SK-N-SH (cell line): ENCODE measurements at regions not wholly inside any gene's neighbourhood (a gene's known extent, or its start where the extent isn't known, plus 50 kb on each side); places are given as distances from the start of the nearest gene placed in this dataset.

Source experiments
- CTCF ChIA-PET: fragments of 300-600, 350-600 bp; formaldehyde crosslinking; extraction: SDS; loops from one replicate; lab custom pipeline; 2021; lab: Yijun Ruan, JAX
- POLR2A ChIA-PET: fragments of 350-600 bp; sonication (Branson Sonifier 250); formaldehyde crosslinking; extraction: SDS; loops from one replicate; lab custom pipeline; 2020; ENCODE audit warnings: antibody characterized with exemption, inconsistent platforms; lab: Yijun Ruan, JAX
- DNase-seq: peaks from one replicate; pipeline ENCODE4 v3.0.0; 2012
- H2AFZ ChIP-seq: fragments of 200-600 bp; sonication (generic); 2 replicates; pipeline ENCODE4 v1.8.1; 2016; ENCODE audit warnings: antibody characterized with exemption, mild to moderate bottlenecking, low read depth
- H3F3A ChIP-seq: fragments of 200-600 bp; sonication (generic); replicated peaks from 2 replicates; pipeline ENCODE3; 2016; ENCODE audit warnings: antibody characterized with exemption, mild to moderate bottlenecking; ENCODE audit not compliant: insufficient read depth
- H3K27ac ChIP-seq, 2 experiments: fragments of 200-500 bp in 1 of 2; fragments of 200-600 bp in 1 of 2; sonication (Bioruptor generic) in 1 of 2; sonication (generic), shearing (Covaris generic) in 1 of 2; 2 replicates each; pipeline versions ENCODE4 v1.5.1 to v1.6.1; 2014 to 2016; ENCODE audit warnings: low read depth in 2 of 2, inconsistent platforms in 1 of 2, low read length in 1 of 2, mild to moderate bottlenecking in 1 of 2, mixed read lengths in 1 of 2
- H3K27me3 ChIP-seq: fragments of 200-600 bp; sonication (generic), shearing (Covaris generic); 2 replicates; pipeline ENCODE4 v1.6.1; 2016; ENCODE audit warnings: mixed run types; ENCODE audit not compliant: insufficient read depth
- H3K36me3 ChIP-seq, 2 experiments: fragments of 200-500 bp in 1 of 2; fragments of 200-600 bp in 1 of 2; sonication (Bioruptor generic) in 1 of 2; sonication (generic) in 1 of 2; replicated peaks in 1 of 2; 2 replicates each; pipeline versions ENCODE3 to v1.5.1; 2014 to 2016; ENCODE audit warnings: low read length in 1 of 2, mild to moderate bottlenecking in 1 of 2; ENCODE audit not compliant: insufficient read depth in 2 of 2, control insufficient read depth in 1 of 2
- H3K4me1 ChIP-seq, 2 experiments: fragments of 200-500 bp in 1 of 2; fragments of 200-600 bp in 1 of 2; sonication (Bioruptor generic) in 1 of 2; sonication (generic), shearing (Covaris generic) in 1 of 2; 2 replicates each; pipeline versions ENCODE4 v1.5.1 to v1.6.1; 2014 to 2016; ENCODE audit warnings: low read depth in 1 of 2, low read length in 1 of 2, mixed run types in 1 of 2; ENCODE audit not compliant: insufficient read depth in 2 of 2, control insufficient read depth in 1 of 2
- H3K4me2 ChIP-seq: fragments of 200-600 bp; sonication (generic), shearing (Covaris generic); 2 replicates; pipeline ENCODE4 v1.6.1; 2017; ENCODE audit warnings: mixed run types
- H3K4me3 ChIP-seq, 2 experiments: fragments of 200-500 bp in 1 of 2; fragments of 200-600 bp in 1 of 2; sonication (Bioruptor generic) in 1 of 2; sonication (generic), shearing (Covaris generic) in 1 of 2; 2 replicates each; pipeline versions ENCODE4 v1.5.1 to v1.8.1; 2014 to 2016; ENCODE audit warnings: low read depth in 2 of 2, inconsistent platforms in 1 of 2, low read length in 1 of 2, mild to moderate bottlenecking in 1 of 2, mixed read lengths in 1 of 2, moderate library complexity in 1 of 2
- H3K79me2 ChIP-seq: fragments of 200-600 bp; sonication (generic); 2 replicates; pipeline ENCODE4 v1.8.1; 2017; ENCODE audit warnings: mild to moderate bottlenecking; ENCODE audit not compliant: insufficient read depth
- H3K9ac ChIP-seq: fragments of 200-600 bp; sonication (generic); 2 replicates; pipeline ENCODE4 v1.6.1; 2017; ENCODE audit warnings: mixed run types
- H3K9me2 ChIP-seq: fragments of 200-600 bp; sonication (generic); 2 replicates; pipeline ENCODE4 v1.6.1; 2017; ENCODE audit warnings: mixed run types
- H3K9me3 ChIP-seq: fragments of 200-600 bp; sonication (generic); 2 replicates; pipeline ENCODE4 v1.6.1; 2017; ENCODE audit warnings: mixed run types, mild to moderate bottlenecking, moderate library complexity
- H4K20me1 ChIP-seq: fragments of 200-600 bp; sonication (generic); 2 replicates; pipeline ENCODE4 v1.6.1; 2017; ENCODE audit warnings: mild to moderate bottlenecking, mixed run types; ENCODE audit not compliant: insufficient read depth
- EP300 ChIP-seq, 2 experiments: IDR thresholded peaks; 2 replicates each; pipeline versions ENCODE4 v1.4.0 to v1.6.1; 2012; ENCODE audit warnings: borderline replicate concordance in 1 of 2, low read depth in 1 of 2, low read length in 1 of 2
- FOXJ3 ChIP-seq: sonication (generic); formaldehyde crosslinking; IDR thresholded peaks from 2 replicates; pipeline ENCODE4 v1.5.1; 2020; ENCODE audit warnings: mild to moderate bottlenecking, missing genetic modification reagents
- JUND ChIP-seq: IDR thresholded peaks from 2 replicates; pipeline ENCODE4 v1.4.0; 2012
- MEF2A ChIP-seq: IDR thresholded peaks from 2 replicates; pipeline ENCODE4 v1.4.0; 2012; ENCODE audit warnings: low read depth, borderline replicate concordance
- NFIC ChIP-seq: IDR thresholded peaks from 2 replicates; pipeline ENCODE4 v1.4.0; 2012; ENCODE audit warnings: borderline replicate concordance
- POLR2AphosphoS5 ChIP-seq: IDR thresholded peaks from 2 replicates; pipeline ENCODE4 v1.6.1; 2012; ENCODE audit warnings: low read depth, low read length
- RAD21 ChIP-seq: IDR thresholded peaks from 2 replicates; pipeline ENCODE4 v1.6.1; 2012; ENCODE audit warnings: mild to moderate bottlenecking, low read length
- SMC3 ChIP-seq: IDR thresholded peaks from 2 replicates; pipeline ENCODE4 v1.6.1; 2012; ENCODE audit warnings: low read depth, low read length, improper control_type of control experiment
- TCF12 ChIP-seq: IDR thresholded peaks from 2 replicates; pipeline ENCODE4 v1.4.0; 2012
- TEAD4 ChIP-seq: IDR thresholded peaks from 2 replicates; pipeline ENCODE4 v1.4.0; 2012; ENCODE audit warnings: mild to moderate bottlenecking, borderline replicate concordance; ENCODE audit not compliant: insufficient read depth
- WGBS: methylation state at CpG from one replicate; pipeline ENCODE4 v1.1.6; 2017; ENCODE audit warnings: low lambda C conversion rate; 5-methylcytosine and 5-hydroxymethylcytosine counted together
- TF ChIP-seq, protein P1 (sequence below): fragments of 150-350 bp; IDR thresholded peaks from 2 replicates; pipeline ENCODE4 v1.6.1; 2017; ENCODE audit warnings: antibody characterized with exemption, low read length, low read depth, borderline replicate concordance
- TF ChIP-seq, protein P2 (sequence below): IDR thresholded peaks from 2 replicates; pipeline ENCODE4 v1.4.0; 2012; ENCODE audit warnings: low read depth
- TF ChIP-seq, protein P3 (sequence below): fragments of 200-600 bp; sonication (generic); IDR thresholded peaks from 2 replicates; pipeline ENCODE4 v1.6.1; 2017; ENCODE audit warnings: antibody characterized with exemption, mild to moderate bottlenecking, moderate library complexity
- TF ChIP-seq, protein P4 (sequence below): IDR thresholded peaks from 2 replicates; pipeline ENCODE4 v1.6.1; 2012; ENCODE audit warnings: mild to moderate bottlenecking, low read depth, low read length, moderate library complexity

DNA sequence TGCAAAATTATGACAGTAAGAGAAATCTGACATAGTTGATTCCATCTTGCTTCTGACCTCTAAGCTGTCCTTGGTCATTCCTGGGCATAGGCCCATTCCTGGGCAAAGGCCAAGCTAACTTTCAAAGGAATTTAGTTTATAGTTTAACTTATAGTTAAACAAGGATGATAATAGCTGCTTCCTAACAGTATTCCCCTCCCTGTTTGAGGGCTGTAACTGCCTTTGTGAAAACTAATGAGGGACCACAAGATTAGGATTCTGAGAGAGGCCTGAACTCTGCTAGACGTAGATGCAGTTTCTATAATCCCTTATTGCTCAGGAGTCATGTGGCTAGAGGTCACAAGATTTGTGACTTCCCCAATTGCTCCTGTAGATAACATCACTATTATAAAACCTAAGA is 80.2 kb upstream of the ASIC2 start:
- no peak overlapping the region for H3K4me3 ChIP-seq
- H2AFZ ChIP-seq = no peak overlapping the region
- 58% methylated on average over 1 of the region's 1 CpG for WGBS
- H3K4me2 ChIP-seq = no peak overlapping the region
- H3K36me3 ChIP-seq = no peaks in the 10 kb centered on the region
- H3K27ac ChIP-seq = no peak overlapping the region
- POLR2A ChIA-PET = no interaction called here
- no peaks in the 10 kb centered on the region for H4K20me1 ChIP-seq
- H3K9me2 ChIP-seq = no peaks in the 10 kb centered on the region
- DNase-seq = no peak
- no peaks in the 10 kb centered on the region for H3F3A ChIP-seq
- peaks cover 0 to 4% of the 10 kb centered on the region in 2 experiments; a peak in 1 of 4 replicates for H3K4me1 ChIP-seq
- no peaks in the 10 kb centered on the region for H3K79me2 ChIP-seq
- CTCF ChIA-PET = no interaction called here
- TF ChIP-seq NFIC (no peak), TEAD4 (no peak), FOXJ3 (CRISPR knock-in tag) (no peak), TCF12 (no peak), POLR2AphosphoS5 (no peak), SMC3 (no peak), EP300 (IDR thresholded peaks at IDR 0.05; ENCODE audit: borderline replicate concordance in 1 of 2, low read depth in 1 of 2, low read length in 1 of 2) (no peak), MEF2A (no peak), JUND (no peak), RAD21 (no peak)
- TF ChIP-seq, protein P1, sequence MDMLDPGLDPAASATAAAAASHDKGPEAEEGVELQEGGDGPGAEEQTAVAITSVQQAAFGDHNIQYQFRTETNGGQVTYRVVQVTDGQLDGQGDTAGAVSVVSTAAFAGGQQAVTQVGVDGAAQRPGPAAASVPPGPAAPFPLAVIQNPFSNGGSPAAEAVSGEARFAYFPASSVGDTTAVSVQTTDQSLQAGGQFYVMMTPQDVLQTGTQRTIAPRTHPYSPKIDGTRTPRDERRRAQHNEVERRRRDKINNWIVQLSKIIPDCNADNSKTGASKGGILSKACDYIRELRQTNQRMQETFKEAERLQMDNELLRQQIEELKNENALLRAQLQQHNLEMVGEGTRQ = no peak
- TF ChIP-seq, protein P2, sequence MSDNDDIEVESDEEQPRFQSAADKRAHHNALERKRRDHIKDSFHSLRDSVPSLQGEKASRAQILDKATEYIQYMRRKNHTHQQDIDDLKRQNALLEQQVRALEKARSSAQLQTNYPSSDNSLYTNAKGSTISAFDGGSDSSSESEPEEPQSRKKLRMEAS = no peak
- TF ChIP-seq, protein P3, sequence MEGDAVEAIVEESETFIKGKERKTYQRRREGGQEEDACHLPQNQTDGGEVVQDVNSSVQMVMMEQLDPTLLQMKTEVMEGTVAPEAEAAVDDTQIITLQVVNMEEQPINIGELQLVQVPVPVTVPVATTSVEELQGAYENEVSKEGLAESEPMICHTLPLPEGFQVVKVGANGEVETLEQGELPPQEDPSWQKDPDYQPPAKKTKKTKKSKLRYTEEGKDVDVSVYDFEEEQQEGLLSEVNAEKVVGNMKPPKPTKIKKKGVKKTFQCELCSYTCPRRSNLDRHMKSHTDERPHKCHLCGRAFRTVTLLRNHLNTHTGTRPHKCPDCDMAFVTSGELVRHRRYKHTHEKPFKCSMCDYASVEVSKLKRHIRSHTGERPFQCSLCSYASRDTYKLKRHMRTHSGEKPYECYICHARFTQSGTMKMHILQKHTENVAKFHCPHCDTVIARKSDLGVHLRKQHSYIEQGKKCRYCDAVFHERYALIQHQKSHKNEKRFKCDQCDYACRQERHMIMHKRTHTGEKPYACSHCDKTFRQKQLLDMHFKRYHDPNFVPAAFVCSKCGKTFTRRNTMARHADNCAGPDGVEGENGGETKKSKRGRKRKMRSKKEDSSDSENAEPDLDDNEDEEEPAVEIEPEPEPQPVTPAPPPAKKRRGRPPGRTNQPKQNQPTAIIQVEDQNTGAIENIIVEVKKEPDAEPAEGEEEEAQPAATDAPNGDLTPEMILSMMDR = no peak
- TF ChIP-seq, protein P4, sequence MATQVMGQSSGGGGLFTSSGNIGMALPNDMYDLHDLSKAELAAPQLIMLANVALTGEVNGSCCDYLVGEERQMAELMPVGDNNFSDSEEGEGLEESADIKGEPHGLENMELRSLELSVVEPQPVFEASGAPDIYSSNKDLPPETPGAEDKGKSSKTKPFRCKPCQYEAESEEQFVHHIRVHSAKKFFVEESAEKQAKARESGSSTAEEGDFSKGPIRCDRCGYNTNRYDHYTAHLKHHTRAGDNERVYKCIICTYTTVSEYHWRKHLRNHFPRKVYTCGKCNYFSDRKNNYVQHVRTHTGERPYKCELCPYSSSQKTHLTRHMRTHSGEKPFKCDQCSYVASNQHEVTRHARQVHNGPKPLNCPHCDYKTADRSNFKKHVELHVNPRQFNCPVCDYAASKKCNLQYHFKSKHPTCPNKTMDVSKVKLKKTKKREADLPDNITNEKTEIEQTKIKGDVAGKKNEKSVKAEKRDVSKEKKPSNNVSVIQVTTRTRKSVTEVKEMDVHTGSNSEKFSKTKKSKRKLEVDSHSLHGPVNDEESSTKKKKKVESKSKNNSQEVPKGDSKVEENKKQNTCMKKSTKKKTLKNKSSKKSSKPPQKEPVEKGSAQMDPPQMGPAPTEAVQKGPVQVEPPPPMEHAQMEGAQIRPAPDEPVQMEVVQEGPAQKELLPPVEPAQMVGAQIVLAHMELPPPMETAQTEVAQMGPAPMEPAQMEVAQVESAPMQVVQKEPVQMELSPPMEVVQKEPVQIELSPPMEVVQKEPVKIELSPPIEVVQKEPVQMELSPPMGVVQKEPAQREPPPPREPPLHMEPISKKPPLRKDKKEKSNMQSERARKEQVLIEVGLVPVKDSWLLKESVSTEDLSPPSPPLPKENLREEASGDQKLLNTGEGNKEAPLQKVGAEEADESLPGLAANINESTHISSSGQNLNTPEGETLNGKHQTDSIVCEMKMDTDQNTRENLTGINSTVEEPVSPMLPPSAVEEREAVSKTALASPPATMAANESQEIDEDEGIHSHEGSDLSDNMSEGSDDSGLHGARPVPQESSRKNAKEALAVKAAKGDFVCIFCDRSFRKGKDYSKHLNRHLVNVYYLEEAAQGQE = no peak
- H3K27me3 ChIP-seq = no peaks in the 10 kb centered on the region
- no peaks in the 10 kb centered on the region for H3K9me3 ChIP-seq
- H3K9ac ChIP-seq = no peak overlapping the region
